Fibroblast of lung (primary cell): ENCODE measurements at regions not wholly inside any gene's neighbourhood (a gene's known extent, or its start where the extent isn't known, plus 50 kb on each side); places are given as distances from the start of the nearest gene placed in this dataset.
A peak's percentile ranks its signal among the peaks of the same experiment; 100 is the strongest.
"Not testable (repeated sequence)": the region's sequence is repeated elsewhere in the genome, so short reads cannot be mapped to it uniquely, and the experiment has no call there.

Experiments used
- DNase-seq, 2 donors: peaks; one replicate each; pipeline versions ENCODE4 v3.0.0 to v3.0.0-alpha.2; 2010; ENCODE audit warnings: low read depth in 2 of 2
- H2AFZ ChIP-seq: 2 replicates; pipeline ENCODE4 v1.5.1; 2012; ENCODE audit warnings: low read length, control low read depth, inconsistent platforms
- H3K27ac ChIP-seq: 2 replicates; pipeline ENCODE4 v1.5.1; 2011; ENCODE audit warnings: low read length, control low read depth; ENCODE audit not compliant: insufficient read depth
- H3K27me3 ChIP-seq: 2 replicates; pipeline ENCODE4 v1.5.1; 2011; ENCODE audit warnings: mild to moderate bottlenecking, low read length; ENCODE audit not compliant: control insufficient read depth, insufficient read depth
- H3K36me3 ChIP-seq: 2 replicates; pipeline ENCODE4 v1.5.1; 2011; ENCODE audit warnings: low read length; ENCODE audit not compliant: control insufficient read depth, insufficient read depth
- H3K4me1 ChIP-seq: 2 replicates; pipeline ENCODE4 v1.5.1; 2011; ENCODE audit warnings: low read length; ENCODE audit not compliant: control insufficient read depth, insufficient read depth; ENCODE audit errors: extremely low read depth
- H3K4me2 ChIP-seq: 2 replicates; pipeline ENCODE4 v1.5.1; 2011; ENCODE audit warnings: low read length, control low read depth; ENCODE audit not compliant: insufficient read depth; ENCODE audit errors: extremely low read depth
- H3K4me3 ChIP-seq, 4 experiments: fragments of 200-600 bp in 1 of 4; sonication (generic) in 1 of 4; replicated peaks in 1 of 4; 2 replicates each; pipeline ENCODE4 v1.5.1; 2011 to 2016; ENCODE audit warnings: low read length in 4 of 4, low read depth in 3 of 4, mild to moderate bottlenecking in 3 of 4, control low read depth in 2 of 4, inconsistent platforms in 1 of 4, mixed read lengths in 1 of 4; ENCODE audit not compliant: insufficient read depth in 1 of 4; ENCODE audit errors: control extremely low read depth in 1 of 4
- H3K79me2 ChIP-seq: 2 replicates; pipeline ENCODE4 v1.5.1; 2012; ENCODE audit warnings: mild to moderate bottlenecking, low read length, inconsistent platforms; ENCODE audit not compliant: control insufficient read depth, insufficient read depth
- H3K9ac ChIP-seq: 2 replicates; pipeline ENCODE4 v1.5.1; 2011; ENCODE audit warnings: mild to moderate bottlenecking, low read length, control low read depth; ENCODE audit not compliant: insufficient read depth
- H3K9me3 ChIP-seq: 2 replicates; pipeline ENCODE4 v1.5.1; 2012; ENCODE audit warnings: low read depth, low read length; ENCODE audit not compliant: control insufficient read depth, insufficient read depth
- H4K20me1 ChIP-seq: 2 replicates; pipeline ENCODE4 v1.5.1; 2011; ENCODE audit warnings: low read length; ENCODE audit not compliant: control insufficient read depth, insufficient read depth; ENCODE audit errors: extremely low read depth
- CTCF ChIP-seq, 2 donors: IDR thresholded peaks in 1 of 2; conservative IDR thresholded peaks in 1 of 2; 1 replicate in 1 of 2; 2 replicates in 1 of 2; pipeline ENCODE4 v1.5.1; 2011 to 2012; ENCODE audit warnings: low read length in 2 of 2, control low read depth in 1 of 2, inconsistent platforms in 1 of 2, low read depth in 1 of 2, mild to moderate bottlenecking in 1 of 2
- EZH2 ChIP-seq: IDR thresholded peaks from 2 replicates; pipeline ENCODE4 v1.5.1; 2012; ENCODE audit warnings: low read length, control low read depth, mild to moderate bottlenecking; ENCODE audit errors: missing control alignments

GRCh38 chr3:13231781-13232666 is 158.8 kb upstream of the IQSEC1 start:
- H3K36me3 ChIP-seq = no peaks in the 10 kb centered on the region
- no peaks in the 10 kb centered on the region for H4K20me1 ChIP-seq
- no peak overlapping the region for H3K9ac ChIP-seq
- H3K27me3 ChIP-seq = peaks cover 4% of the 10 kb centered on the region
- TF ChIP-seq EZH2 (no peak), CTCF (conservative IDR thresholded peaks at IDR 0.05 in 1 of 2, IDR thresholded peaks at IDR 0.05 in 1 of 2; ENCODE audit: low read depth in 1 of 2, low read length in 2 of 2) (no peak)
- no peak overlapping the region for H3K4me3 ChIP-seq
- no peaks in the 10 kb centered on the region for H3K4me1 ChIP-seq
- no peak for DNase-seq
- H3K9me3 ChIP-seq = no peaks in the 10 kb centered on the region
- no peaks in the 10 kb centered on the region for H3K79me2 ChIP-seq
- no peak overlapping the region for H3K27ac ChIP-seq
- H3K4me2 ChIP-seq = no peak overlapping the region
- H2AFZ ChIP-seq = no peak overlapping the region

GRCh38 chr3:13229273-13229949 is 156.2 kb upstream of the IQSEC1 start:
- TF ChIP-seq CTCF (conservative IDR thresholded peaks at IDR 0.05 in 1 of 2, IDR thresholded peaks at IDR 0.05 in 1 of 2; ENCODE audit: low read depth in 1 of 2, low read length in 2 of 2) (peak in 1 of 2 donors; percentile 28), EZH2 (no peak)
- Histone ChIP-seq H3K27ac (no peak overlapping the region), H3K27me3 (peaks cover 4% of the 10 kb centered on the region), H3K4me3 (no peak overlapping the region), H3K9ac (no peak overlapping the region), H3K79me2 (no peaks in the 10 kb centered on the region), H3K9me3 (no peaks in the 10 kb centered on the region), H2AFZ (no peak overlapping the region), H4K20me1 (no peaks in the 10 kb centered on the region), H3K4me1 (no peaks in the 10 kb centered on the region), H3K4me2 (no peak overlapping the region), H3K36me3 (no peaks in the 10 kb centered on the region)
- peak in 1 of 2 donors; percentile 6 for DNase-seq

GRCh38 chr3:13228584-13228983 is 155.4 kb upstream of the IQSEC1 start:
- Histone ChIP-seq H3K4me1 (no peaks in the 10 kb centered on the region), H3K9ac (no peak overlapping the region), H3K79me2 (no peaks in the 10 kb centered on the region), H2AFZ (no peak overlapping the region), H4K20me1 (no peaks in the 10 kb centered on the region), H3K27ac (no peak overlapping the region), H3K9me3 (no peaks in the 10 kb centered on the region), H3K27me3 (no peaks in the 10 kb centered on the region), H3K36me3 (no peaks in the 10 kb centered on the region), H3K4me2 (no peak overlapping the region), H3K4me3 (no peak overlapping the region)
- TF ChIP-seq EZH2 (no peak), CTCF (conservative IDR thresholded peaks at IDR 0.05 in 1 of 2, IDR thresholded peaks at IDR 0.05 in 1 of 2; ENCODE audit: low read depth in 1 of 2, low read length in 2 of 2) (no peak)
- DNase-seq = no peak

GRCh38 chr3:13228169-13228568 is 154.9 kb upstream of the IQSEC1 start:
- H3K4me3 ChIP-seq, H3K9ac ChIP-seq, H3K79me2 ChIP-seq, DNase-seq, H3K4me2 ChIP-seq, H2AFZ ChIP-seq, H3K27ac ChIP-seq, H4K20me1 ChIP-seq, H3K9me3 ChIP-seq, H3K36me3 ChIP-seq, H3K27me3 ChIP-seq, H3K4me1 ChIP-seq: not testable (repeated sequence)
